AG09309 (cell line): ENCODE measurements at regions not wholly inside any gene's neighbourhood (a gene's known extent, or its start where the extent isn't known, plus 50 kb on each side); places are given as distances from the start of the nearest gene placed in this dataset.

Source experiments
- DNase-seq: peaks from one replicate; pipeline ENCODE4 v3.0.0-alpha.2; 2010; ENCODE audit warnings: low read depth
- H3K4me3 ChIP-seq: 2 replicates; pipeline ENCODE4 v1.5.1; 2011; ENCODE audit warnings: mild to moderate bottlenecking, low read depth, low read length, moderate library complexity; ENCODE audit not compliant: control insufficient read depth
- CTCF ChIP-seq: IDR thresholded peaks from 2 replicates; pipeline ENCODE4 v1.5.1; 2011; ENCODE audit warnings: mild to moderate bottlenecking, low read depth, low read length, inconsistent platforms; ENCODE audit not compliant: insufficient read depth, control insufficient read depth; ENCODE audit errors: missing control alignments

GRCh38 chr7:101743995-101744360, 73.4 kb upstream of the CUX1 start:
- DNase-seq = no peak
- H3K4me3 ChIP-seq = no peak overlapping the region
- no peak for TF ChIP-seq CTCF

- no peak overlapping the region for H3K4me3 ChIP-seq
- no peak for TF ChIP-seq CTCF
- no peak for DNase-seq
These were observed 72.8 kb upstream of the CUX1 start for GRCh38 chr7:101744588-101744987.

- TF ChIP-seq CTCF = no peak
- H3K4me3 ChIP-seq = no peak overlapping the region
- DNase-seq = no peak
These were observed 71.1 kb upstream of the CUX1 start for GRCh38 chr7:101746314-101746713.

- no peak overlapping the region for H3K4me3 ChIP-seq
- DNase-seq = no peak
- no peak for TF ChIP-seq CTCF
These were observed 70.2 kb upstream of the CUX1 start for GRCh38 chr7:101747053-101747878.

GRCh38 chr7:101747879-101748345, 69.5 kb upstream of the CUX1 start:
- TF ChIP-seq CTCF = no peak
- H3K4me3 ChIP-seq = no peak overlapping the region
- no peak for DNase-seq

- no peak for DNase-seq
- no peak for TF ChIP-seq CTCF
- no peak overlapping the region for H3K4me3 ChIP-seq
These were observed 67.5 kb upstream of the CUX1 start for GRCh38 chr7:101749891-101750290.
